OCI-LY1 (cell line): ENCODE measurements at regions not wholly inside any gene's neighbourhood (a gene's known extent, or its start where the extent isn't known, plus 50 kb on each side); places are given as distances from the start of the nearest gene placed in this dataset.

ENCODE experiments used
- H2AFZ ChIP-seq: fragments of 200-600 bp; sonication (generic), shearing (Covaris generic); 2 replicates; pipeline ENCODE4 v1.6.0; 2014; ENCODE audit warnings: antibody characterized with exemption, mild to moderate bottlenecking, low read length
- H3F3A ChIP-seq: fragments of 200-600 bp; sonication (generic), shearing (Covaris generic); 2 replicates; pipeline ENCODE4 v1.6.0; 2014; ENCODE audit warnings: mild to moderate bottlenecking, antibody characterized with exemption, low read length, moderate library complexity; ENCODE audit not compliant: insufficient read depth
- H3K27ac ChIP-seq: fragments of 200-600 bp; sonication (generic); 2 replicates; pipeline ENCODE4 v1.5.1; 2014; ENCODE audit warnings: low read length, mixed run types, mild to moderate bottlenecking, low read depth; ENCODE audit not compliant: poor library complexity, severe bottlenecking
- H3K27me3 ChIP-seq: fragments of 200-600 bp; sonication (generic); 2 replicates; pipeline ENCODE4 v1.6.0; 2014; ENCODE audit warnings: antibody characterized with exemption, mild to moderate bottlenecking, low read length, moderate library complexity; ENCODE audit not compliant: insufficient read depth
- H3K36me3 ChIP-seq: fragments of 200-600 bp; sonication (generic); 2 replicates; pipeline ENCODE4 v1.6.1; 2014; ENCODE audit warnings: mild to moderate bottlenecking, antibody characterized with exemption, low read length, moderate library complexity, mixed read lengths; ENCODE audit not compliant: insufficient read depth
- H3K4me1 ChIP-seq: fragments of 200-600 bp; sonication (generic); 2 replicates; pipeline ENCODE4 v1.5.1; 2014; ENCODE audit warnings: mild to moderate bottlenecking, low read length, moderate library complexity; ENCODE audit not compliant: insufficient read depth, severe bottlenecking
- H3K4me2 ChIP-seq: fragments of 200-600 bp; sonication (generic), shearing (Covaris generic); 2 replicates; pipeline ENCODE4 v1.6.1; 2014; ENCODE audit warnings: low read length
- H3K4me3 ChIP-seq: fragments of 200-600 bp; sonication (generic); 2 replicates; pipeline ENCODE4 v1.5.1; 2014; ENCODE audit warnings: low read length, low read depth, mild to moderate bottlenecking, mixed read lengths; ENCODE audit not compliant: poor library complexity, severe bottlenecking
- H3K79me2 ChIP-seq: fragments of 200-600 bp; shearing (Covaris generic); 2 replicates; pipeline ENCODE4 v1.6.1; 2016; ENCODE audit warnings: mixed run types, low read length, mixed read lengths; ENCODE audit not compliant: insufficient read depth
- H3K9ac ChIP-seq: fragments of 200-600 bp; sonication (generic), shearing (Covaris generic); 2 replicates; pipeline ENCODE4 v1.6.1; 2014; ENCODE audit warnings: mild to moderate bottlenecking, low read length, mixed read lengths
- H3K9me2 ChIP-seq: fragments of 200-600 bp; sonication (generic), shearing (Covaris generic); 2 replicates; pipeline ENCODE4 v1.6.1; 2014; ENCODE audit warnings: low read depth, mild to moderate bottlenecking, low read length, mixed read lengths
- H3K9me3 ChIP-seq: fragments of 200-600 bp; shearing (Covaris generic); 2 replicates; pipeline ENCODE4 v1.6.1; 2014; ENCODE audit warnings: low read length, mixed read lengths
- H4K20me1 ChIP-seq: fragments of 200-600 bp; sonication (generic), shearing (Covaris generic); 2 replicates; pipeline ENCODE4 v1.6.0; 2016; ENCODE audit warnings: mild to moderate bottlenecking, low read length; ENCODE audit not compliant: insufficient read depth
- CTCF ChIP-seq: fragments of 200-600 bp; sonication (generic), shearing (Covaris generic); IDR thresholded peaks from 2 replicates; pipeline ENCODE4 v1.5.1; 2017; ENCODE audit warnings: mild to moderate bottlenecking, antibody characterized with exemption, low read length, moderate library complexity, mixed read lengths
- EZH2 ChIP-seq: fragments of 200-600 bp; sonication (generic), shearing (Covaris generic); IDR thresholded peaks from 2 replicates; pipeline ENCODE4 v1.8.0; 2017; ENCODE audit warnings: borderline replicate concordance, mixed run types, mild to moderate bottlenecking, antibody characterized with exemption, low read length, moderate library complexity, mixed read lengths

- Histone ChIP-seq H3K27ac (no peak overlapping the region), H3K79me2 (no peaks in the 10 kb centered on the region), H3K4me1 (no peaks in the 10 kb centered on the region), H2AFZ (no peak overlapping the region), H3K36me3 (no peaks in the 10 kb centered on the region), H3F3A (no peaks in the 10 kb centered on the region), H4K20me1 (no peaks in the 10 kb centered on the region), H3K27me3 (no peaks in the 10 kb centered on the region), H3K4me2 (no peak overlapping the region), H3K4me3 (no peak overlapping the region), H3K9me2 (no peaks in the 10 kb centered on the region), H3K9ac (no peak overlapping the region), H3K9me3 (no peaks in the 10 kb centered on the region)
- no peak for TF ChIP-seq EZH2
These were observed 128.5 kb downstream of the INHBA start for GRCh38 chr7:41574377-41574776.

- Histone ChIP-seq H3K4me2 (no peak overlapping the region), H3K9ac (no peak overlapping the region)
These were observed 129.0 kb downstream of the INHBA start for GRCh38 chr7:41573862-41574261.

GRCh38 chr7:41573443-41573842, 129.4 kb downstream of the INHBA start:
- Histone ChIP-seq H3K27ac (no peak overlapping the region), H2AFZ (no peak overlapping the region), H3K9me2 (no peaks in the 10 kb centered on the region), H3K4me3 (no peak overlapping the region), H3K79me2 (no peaks in the 10 kb centered on the region), H3F3A (no peaks in the 10 kb centered on the region), H3K36me3 (no peaks in the 10 kb centered on the region), H3K9ac (no peak overlapping the region), H4K20me1 (no peaks in the 10 kb centered on the region), H3K27me3 (no peaks in the 10 kb centered on the region), H3K4me1 (no peaks in the 10 kb centered on the region), H3K9me3 (no peaks in the 10 kb centered on the region), H3K4me2 (no peak overlapping the region)
- TF ChIP-seq EZH2 (no peak), CTCF (no peak)

More at GRCh38 chr7:41573862-41574261, 129.0 kb downstream of the INHBA start:
- H3K9me3 ChIP-seq, result no peaks in the 10 kb centered on the region
- no peaks in the 10 kb centered on the region for H4K20me1 ChIP-seq
- H3K4me3 ChIP-seq, result no peak overlapping the region
- H3F3A ChIP-seq, result no peaks in the 10 kb centered on the region
- TF ChIP-seq CTCF, result no peak
- no peak for TF ChIP-seq EZH2
- H3K79me2 ChIP-seq, result no peaks in the 10 kb centered on the region
- no peak overlapping the region for H3K27ac ChIP-seq
- H3K9me2 ChIP-seq, result no peaks in the 10 kb centered on the region
- H3K4me1 ChIP-seq, result no peaks in the 10 kb centered on the region
- no peaks in the 10 kb centered on the region for H3K27me3 ChIP-seq
- no peaks in the 10 kb centered on the region for H3K36me3 ChIP-seq
- H2AFZ ChIP-seq, result no peak overlapping the region

- no peak overlapping the region for H2AFZ ChIP-seq
- TF ChIP-seq CTCF (no peak), EZH2 (no peak)
- H3K79me2 ChIP-seq, result no peaks in the 10 kb centered on the region
- no peaks in the 10 kb centered on the region for H3K9me3 ChIP-seq
- no peak overlapping the region for H3K27ac ChIP-seq
- H3K4me3 ChIP-seq, result no peak overlapping the region
- no peaks in the 10 kb centered on the region for H3K9me2 ChIP-seq
- no peaks in the 10 kb centered on the region for H3K27me3 ChIP-seq
- H3K4me1 ChIP-seq, result no peaks in the 10 kb centered on the region
- no peaks in the 10 kb centered on the region for H3K36me3 ChIP-seq
- no peaks in the 10 kb centered on the region for H4K20me1 ChIP-seq
- no peak overlapping the region for H3K9ac ChIP-seq
- no peak overlapping the region for H3K4me2 ChIP-seq
- no peaks in the 10 kb centered on the region for H3F3A ChIP-seq
These were observed 129.9 kb downstream of the INHBA start for GRCh38 chr7:41573015-41573414.
